ENCODE measurements at regions not wholly inside any gene's neighbourhood (a gene's known extent, or its start where the extent isn't known, plus 50 kb on each side); places are given as distances from the start of the nearest gene placed in this dataset.
"Not testable (repeated sequence)": the region's sequence is repeated elsewhere in the genome, so short reads cannot be mapped to it uniquely, and the experiment has no call there.

DNA sequence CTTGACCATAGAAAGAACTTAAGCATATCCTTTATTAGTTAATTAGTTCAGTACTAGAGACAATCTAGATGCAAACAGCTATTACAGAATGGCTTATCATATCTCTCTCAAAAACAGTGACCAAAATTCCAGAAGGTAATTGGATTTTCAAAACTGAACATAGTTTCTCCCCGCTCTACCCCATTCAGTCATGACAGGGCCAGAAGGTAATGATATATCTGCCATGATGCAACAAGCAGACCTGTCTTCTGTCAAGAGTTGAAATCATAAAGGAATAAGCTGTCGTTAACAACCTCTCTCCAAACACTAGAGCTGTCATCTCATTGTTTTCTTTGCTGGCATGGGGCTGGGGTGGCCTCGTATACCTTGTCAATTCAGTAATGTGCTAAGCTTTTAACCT, 200.5 kb upstream of the POU5F2 start:
- Mint-ChIP-seq H3K9me3 (no peaks in the 10 kb centered on the region), H3K27ac (no peak overlapping the region), H3K27me3 (ENCODE audit: low read depth, poor library complexity) (no peaks in the 10 kb centered on the region), H3K36me3 (ENCODE audit: low read depth) (no peaks in the 10 kb centered on the region), H3K4me3 (no peak overlapping the region), H3K4me1 (peaks cover 14% of the 10 kb centered on the region)
- no peak for DNase-seq
- TF ChIP-seq, protein P1, sequence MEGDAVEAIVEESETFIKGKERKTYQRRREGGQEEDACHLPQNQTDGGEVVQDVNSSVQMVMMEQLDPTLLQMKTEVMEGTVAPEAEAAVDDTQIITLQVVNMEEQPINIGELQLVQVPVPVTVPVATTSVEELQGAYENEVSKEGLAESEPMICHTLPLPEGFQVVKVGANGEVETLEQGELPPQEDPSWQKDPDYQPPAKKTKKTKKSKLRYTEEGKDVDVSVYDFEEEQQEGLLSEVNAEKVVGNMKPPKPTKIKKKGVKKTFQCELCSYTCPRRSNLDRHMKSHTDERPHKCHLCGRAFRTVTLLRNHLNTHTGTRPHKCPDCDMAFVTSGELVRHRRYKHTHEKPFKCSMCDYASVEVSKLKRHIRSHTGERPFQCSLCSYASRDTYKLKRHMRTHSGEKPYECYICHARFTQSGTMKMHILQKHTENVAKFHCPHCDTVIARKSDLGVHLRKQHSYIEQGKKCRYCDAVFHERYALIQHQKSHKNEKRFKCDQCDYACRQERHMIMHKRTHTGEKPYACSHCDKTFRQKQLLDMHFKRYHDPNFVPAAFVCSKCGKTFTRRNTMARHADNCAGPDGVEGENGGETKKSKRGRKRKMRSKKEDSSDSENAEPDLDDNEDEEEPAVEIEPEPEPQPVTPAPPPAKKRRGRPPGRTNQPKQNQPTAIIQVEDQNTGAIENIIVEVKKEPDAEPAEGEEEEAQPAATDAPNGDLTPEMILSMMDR (IDR thresholded peaks at IDR 0.05), result no peak

DNA sequence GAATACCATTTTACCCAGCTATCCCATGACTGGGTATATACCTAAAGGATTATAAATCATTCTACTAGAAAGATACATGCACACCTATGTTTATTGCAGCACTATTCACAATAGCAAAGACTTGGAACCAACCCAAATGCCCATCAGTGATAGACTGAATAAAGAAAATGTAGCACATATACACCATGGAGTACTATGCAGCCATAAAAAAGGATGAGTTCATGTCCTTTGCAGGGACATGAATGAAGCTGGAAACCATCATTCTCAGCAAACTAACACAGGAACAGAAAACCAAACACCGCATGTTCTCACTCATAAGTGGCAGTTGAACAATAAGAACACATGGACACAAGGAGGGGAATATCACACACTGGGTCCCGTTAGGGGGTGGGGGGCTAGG, 191.9 kb upstream of the POU5F2 start:
- not testable (repeated sequence) for H3K27me3 Mint-ChIP-seq (ENCODE audit: low read depth, poor library complexity); H3K4me3 Mint-ChIP-seq; DNase-seq; H3K27ac Mint-ChIP-seq; H3K9me3 Mint-ChIP-seq; H3K4me1 Mint-ChIP-seq
- H3K36me3 Mint-ChIP-seq (ENCODE audit: low read depth), result peaks cover 10% of the 10 kb centered on the region

GRCh38 chr5:93930098-93930497, 188.7 kb upstream of the POU5F2 start:
- TF ChIP-seq, protein P1 (IDR thresholded peaks at IDR 0.05), result no peak
- H3K27ac Mint-ChIP-seq, result no peak overlapping the region
- no peak for DNase-seq
- peaks cover 7% of the 10 kb centered on the region for H3K9me3 Mint-ChIP-seq
- no peaks in the 10 kb centered on the region for H3K27me3 Mint-ChIP-seq (ENCODE audit: low read depth, poor library complexity)
- H3K4me3 Mint-ChIP-seq, result no peak overlapping the region
- H3K36me3 Mint-ChIP-seq (ENCODE audit: low read depth), result peaks cover 10% of the 10 kb centered on the region
- peaks cover 26% of the 10 kb centered on the region for H3K4me1 Mint-ChIP-seq

GRCh38 chr5:93929131-93929530, 187.7 kb upstream of the POU5F2 start:
- Mint-ChIP-seq H3K36me3 (ENCODE audit: low read depth) (peaks cover 4% of the 10 kb centered on the region), H3K4me3 (no peak overlapping the region), H3K4me1 (peaks cover 26% of the 10 kb centered on the region), H3K27ac (no peak overlapping the region), H3K27me3 (ENCODE audit: low read depth, poor library complexity) (peaks cover 4% of the 10 kb centered on the region), H3K9me3 (peaks cover 2% of the 10 kb centered on the region)
- TF ChIP-seq, protein P1 (IDR thresholded peaks at IDR 0.05), result no peak
- DNase-seq, result no peak

DNA sequence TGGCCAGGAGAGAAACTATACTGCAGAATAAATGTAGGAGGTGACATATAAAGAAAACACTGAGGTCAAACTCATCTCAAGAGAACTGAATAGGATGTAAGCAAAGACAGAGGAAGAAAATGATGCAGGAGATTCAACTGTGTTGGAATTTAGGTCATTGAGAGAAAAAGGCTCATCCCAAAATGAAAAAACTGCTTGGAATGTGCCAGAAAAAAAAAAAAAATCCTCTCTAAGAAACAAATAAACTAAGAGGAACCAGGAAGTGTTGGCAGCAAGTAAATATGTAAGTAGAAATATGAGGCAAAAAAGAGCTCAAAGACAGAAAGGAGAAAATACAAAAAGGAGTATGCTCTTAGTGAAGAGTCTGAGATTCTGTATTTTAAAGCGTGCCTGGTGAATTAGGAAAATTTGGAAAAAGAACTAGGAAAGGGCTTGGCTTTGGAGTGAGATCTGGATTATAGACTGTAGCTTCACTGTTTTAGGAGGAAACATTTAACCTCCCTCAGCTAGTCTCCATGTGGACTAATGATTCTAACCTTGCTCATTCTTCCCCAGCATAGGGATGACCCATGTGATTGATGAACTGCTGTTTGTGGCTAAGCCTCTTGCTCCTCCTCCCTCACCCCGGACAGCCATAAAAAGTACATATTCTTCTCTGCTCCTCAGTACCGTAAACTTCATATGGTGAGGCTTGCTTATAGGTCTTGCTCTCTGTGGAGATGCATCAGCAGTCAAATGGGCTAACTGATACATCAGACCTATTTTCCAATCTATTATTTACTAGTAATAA, 185.6 kb upstream of the POU5F2 start:
- DNase-seq, result peak; percentile 19

DNA sequence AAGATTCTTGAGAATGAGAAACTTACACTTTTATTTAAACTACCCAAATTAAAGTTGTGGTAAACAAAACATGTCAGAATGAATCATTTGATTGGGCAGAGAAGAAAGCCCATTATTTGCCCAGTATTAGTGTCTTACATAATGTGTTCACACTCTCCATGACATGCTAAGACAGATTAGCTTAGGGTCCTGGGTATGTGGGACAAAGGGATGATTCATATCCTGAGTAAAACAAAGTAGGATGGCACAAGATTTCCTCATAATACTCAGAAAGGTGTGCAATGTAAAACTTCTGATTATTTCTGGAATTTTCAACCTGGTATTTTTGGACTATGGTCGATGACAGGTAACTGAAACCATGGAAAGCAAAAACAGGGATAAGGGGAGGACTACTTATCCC, 183.9 kb upstream of the POU5F2 start:
- no peak for DNase-seq
- Mint-ChIP-seq H3K4me1 (peaks cover 31% of the 10 kb centered on the region), H3K36me3 (ENCODE audit: low read depth) (peaks cover 4% of the 10 kb centered on the region), H3K27ac (no peak overlapping the region), H3K27me3 (ENCODE audit: low read depth, poor library complexity) (peaks cover 4% of the 10 kb centered on the region), H3K4me3 (no peak overlapping the region), H3K9me3 (peaks cover 3% of the 10 kb centered on the region)
- TF ChIP-seq, protein P1 (IDR thresholded peaks at IDR 0.05), result no peak

More for the DNA sequence above, 185.6 kb upstream of the POU5F2 start:
- Mint-ChIP-seq H3K9me3 (peaks cover 1% of the 10 kb centered on the region), H3K27me3 (ENCODE audit: low read depth, poor library complexity) (peaks cover 4% of the 10 kb centered on the region), H3K4me1 (peaks cover 31% of the 10 kb centered on the region), H3K27ac (peak overlapping the region; percentile 31), H3K4me3 (peak overlapping the region; percentile 29), H3K36me3 (ENCODE audit: low read depth) (peaks cover 2% of the 10 kb centered on the region)
- TF ChIP-seq, protein P1 (IDR thresholded peaks at IDR 0.05), result no peak
